GM19395 (cell line): ENCODE measurements at regions not wholly inside any gene's neighbourhood (a gene's known extent, or its start where the extent isn't known, plus 50 kb on each side); places are given as distances from the start of the nearest gene placed in this dataset.
"Not testable (repeated sequence)": the region's sequence is repeated elsewhere in the genome, so short reads cannot be mapped to it uniquely, and the experiment has no call there.

Source experiments
- ATAC-seq: cut with Tn5 transposase; IDR thresholded peaks from one replicate; pipeline ENCODE4 v1.9.1; 2021; ENCODE audit warnings: mild to moderate bottlenecking, moderate library complexity; ENCODE audit not compliant: unreplicated experiment

- ATAC-seq, result no peak
Observed at GRCh38 chr17:69669441-69670178, 255.1 kb downstream of the MAP2K6 start.

GRCh38 chr17:69672924-69673323 lies 258.4 kb downstream of the MAP2K6 start:
- ATAC-seq, result no peak

DNA sequence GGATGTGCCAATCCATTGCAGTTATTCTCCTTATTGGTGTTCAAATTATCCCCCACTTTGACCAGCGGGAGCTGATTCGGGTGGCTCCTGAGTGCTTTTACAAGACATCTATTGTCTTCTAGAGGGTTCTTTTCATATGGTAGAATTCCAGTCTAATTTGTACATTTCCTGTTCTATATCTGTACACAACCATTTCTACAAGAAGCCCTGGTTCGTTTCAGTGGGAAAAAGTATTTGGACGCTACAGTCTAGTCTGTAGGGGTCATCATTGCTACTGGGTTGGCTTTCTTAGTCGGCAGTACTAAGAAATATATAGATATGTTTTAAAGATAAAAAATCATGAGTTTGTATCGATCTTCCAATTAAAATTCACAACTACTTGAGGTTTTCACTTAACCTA lies 262.6 kb downstream of the MAP2K6 start:
- ATAC-seq, result no peak

DNA sequence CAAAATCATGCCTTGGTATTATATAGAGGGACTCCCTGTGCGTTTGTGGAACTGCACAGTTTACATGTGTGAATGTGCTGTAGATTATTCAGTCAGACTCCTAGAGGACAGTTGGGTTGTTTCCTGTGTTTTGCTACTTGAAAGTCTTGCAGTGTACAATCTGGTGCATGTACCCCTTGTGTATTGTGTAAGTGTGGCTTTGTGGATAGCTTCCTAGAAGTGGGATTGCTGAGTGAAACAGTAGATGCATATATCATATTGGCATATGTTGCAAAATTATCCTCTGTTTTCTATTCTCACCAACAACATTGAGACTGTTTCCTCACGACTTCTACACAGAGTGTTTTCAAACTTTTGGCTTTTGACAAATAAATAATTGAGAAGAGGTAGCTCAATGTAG lies 263.7 kb downstream of the MAP2K6 start:
- ATAC-seq, result no peak

DNA sequence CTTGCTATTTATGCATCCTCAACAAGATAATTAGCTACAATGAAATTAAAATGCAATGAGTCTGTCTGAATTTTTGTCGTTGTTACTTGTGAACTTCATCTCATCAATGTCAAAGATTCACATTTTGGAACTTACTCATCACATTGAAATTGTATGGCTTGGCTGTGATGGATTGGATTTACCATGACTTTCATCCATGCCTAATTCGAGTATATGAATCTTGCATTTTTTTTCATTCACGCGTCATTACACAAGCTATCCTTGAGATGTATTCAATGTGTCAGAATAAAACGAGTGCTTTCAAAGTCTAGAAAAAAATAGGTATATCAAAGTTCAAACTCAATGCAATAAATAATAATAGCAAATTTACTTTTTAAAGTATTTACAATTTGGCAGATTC lies 265.3 kb downstream of the MAP2K6 start:
- no peak for ATAC-seq

DNA sequence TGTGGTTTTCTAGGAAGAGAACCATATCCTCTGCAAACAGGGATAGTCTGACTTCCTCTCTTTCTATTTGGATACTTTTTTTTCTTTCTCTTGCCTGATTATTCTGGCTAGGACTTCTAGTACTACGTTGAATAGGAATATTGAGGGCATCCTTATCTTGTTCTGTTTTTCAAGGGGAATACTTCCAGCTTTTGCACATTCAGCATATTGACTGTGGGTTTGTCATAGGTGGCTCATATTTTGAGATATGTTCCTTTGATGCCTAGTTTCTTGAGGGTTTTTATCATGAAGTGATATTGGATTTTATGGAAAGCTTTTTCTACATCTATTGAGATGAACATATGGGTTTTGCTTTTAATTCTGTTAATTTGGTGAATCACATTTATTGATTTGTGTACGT lies 269.8 kb downstream of the MAP2K6 start:
- ATAC-seq, result no peak

DNA sequence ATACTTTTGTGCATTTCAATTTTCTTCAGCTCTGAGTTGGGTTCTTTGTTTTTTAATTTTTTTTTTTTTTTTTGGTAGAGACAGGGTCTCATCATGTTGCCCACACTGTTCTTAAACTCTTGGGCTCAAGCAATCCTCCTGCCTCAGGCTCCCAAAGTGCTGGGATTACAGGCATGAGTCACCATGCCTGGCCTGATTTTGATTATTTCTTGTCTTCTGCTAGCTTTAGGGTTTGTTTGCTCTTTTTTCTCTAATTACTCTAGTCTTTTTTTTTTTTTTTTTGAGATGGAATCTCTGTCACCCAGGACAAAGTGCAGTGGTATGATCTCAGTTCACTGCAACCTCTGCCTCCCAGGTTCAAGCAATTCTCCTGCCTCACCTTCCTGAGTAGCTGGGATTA lies 270.7 kb downstream of the MAP2K6 start:
- not testable (repeated sequence) for ATAC-seq

- ATAC-seq, result no peak
Observed at GRCh38 chr17:69690531-69690930, 276.0 kb downstream of the MAP2K6 start.

DNA sequence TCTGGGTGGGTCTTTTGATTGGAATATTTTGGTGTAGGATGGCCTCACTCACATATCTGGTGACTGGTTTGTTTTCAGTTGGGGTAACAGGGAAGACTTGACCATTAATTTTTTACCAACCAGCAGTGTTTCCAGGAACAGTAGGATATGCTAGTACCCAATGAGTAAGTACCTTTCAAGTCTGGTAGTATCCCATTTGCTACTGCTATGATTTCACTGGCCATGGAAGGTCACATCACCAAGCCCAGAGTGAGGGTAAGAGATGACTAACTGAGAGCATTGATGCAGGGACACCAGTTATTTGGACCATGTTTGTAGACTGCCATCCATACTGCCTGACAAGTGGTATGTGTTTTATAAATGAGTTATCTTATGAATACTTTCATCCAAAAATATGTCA lies 277.7 kb downstream of the MAP2K6 start:
- ATAC-seq, result no peak

DNA sequence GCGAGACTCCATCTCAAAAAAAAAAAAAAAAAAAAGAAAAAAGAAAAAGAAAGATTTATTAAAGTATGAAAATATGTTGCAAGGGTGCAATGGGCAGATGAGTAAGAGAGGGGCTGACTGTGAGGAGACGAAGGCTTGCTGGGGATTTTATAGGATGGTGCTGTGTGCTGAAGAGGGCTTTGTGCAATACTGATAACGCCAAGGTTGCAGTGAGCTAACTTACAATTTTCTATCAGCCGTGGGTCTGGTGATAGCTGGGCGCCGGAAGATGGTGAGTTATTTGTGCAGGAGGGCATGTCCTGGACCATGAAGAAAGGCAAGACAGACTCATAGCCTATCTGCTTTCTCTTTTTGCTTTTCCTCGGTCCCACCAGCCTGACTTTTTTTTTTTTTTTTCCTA lies 281.1 kb downstream of the MAP2K6 start:
- ATAC-seq, result no peak

DNA sequence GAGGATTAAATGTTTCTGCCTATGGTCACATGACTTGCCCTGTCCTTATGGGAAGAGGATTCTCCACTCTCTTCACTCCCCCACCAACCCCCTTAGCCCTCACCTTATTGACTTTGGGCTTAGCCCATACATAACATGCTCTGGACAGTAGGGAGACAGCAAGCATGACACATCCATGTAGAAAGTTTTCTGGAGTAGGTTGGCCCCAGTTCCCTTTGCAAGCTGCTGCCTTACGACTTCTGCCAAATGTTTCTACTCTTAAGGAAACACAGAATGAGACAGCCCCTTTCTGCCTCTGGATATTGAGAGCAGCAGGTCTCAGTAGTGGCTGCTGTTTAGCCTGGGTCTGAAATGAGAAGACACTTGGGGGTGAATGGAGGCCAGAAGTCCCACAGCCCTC lies 282.2 kb downstream of the MAP2K6 start:
- no peak for ATAC-seq

DNA sequence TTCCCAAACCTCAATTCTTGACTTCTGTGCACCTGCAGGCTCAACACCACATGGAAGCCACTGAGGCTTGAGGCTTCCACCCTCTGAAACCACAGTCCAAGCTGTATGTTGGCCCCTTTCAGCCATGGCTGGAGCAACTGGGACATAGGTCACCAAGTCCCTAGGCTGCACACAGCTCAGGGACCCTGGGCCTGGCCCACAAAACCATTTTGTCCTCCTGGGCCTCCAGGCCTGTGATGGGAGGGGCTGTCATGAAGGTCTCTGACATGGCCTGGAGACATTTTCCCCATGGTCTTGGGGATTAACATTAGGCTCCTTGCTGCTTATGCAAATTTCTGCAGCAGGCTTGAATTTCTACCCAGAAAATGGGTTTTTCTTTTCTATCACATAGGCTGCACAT lies 283.9 kb downstream of the MAP2K6 start:
- not testable (repeated sequence) for ATAC-seq

- no peak for ATAC-seq
Observed at GRCh38 chr17:69702078-69702477, 287.6 kb downstream of the MAP2K6 start.

DNA sequence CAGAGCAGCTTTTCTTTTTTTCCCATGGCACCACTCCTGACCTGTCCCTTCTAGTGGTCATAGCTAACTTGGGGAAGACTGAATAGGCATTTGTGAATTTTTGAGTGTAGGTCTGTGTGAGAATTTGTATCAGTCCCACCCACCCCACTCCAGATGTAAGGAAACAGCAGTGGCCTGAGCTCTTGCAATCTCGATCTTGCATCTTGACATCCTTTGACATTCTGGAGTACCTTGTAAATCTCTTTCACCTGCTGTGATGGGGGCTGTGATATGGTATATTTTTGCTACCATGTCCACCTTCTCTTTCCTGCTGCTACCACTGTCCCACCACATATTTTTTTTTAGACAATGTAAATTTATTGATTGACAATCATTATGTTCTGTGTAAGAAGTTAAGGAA lies 289.3 kb downstream of the MAP2K6 start:
- no peak for ATAC-seq

DNA sequence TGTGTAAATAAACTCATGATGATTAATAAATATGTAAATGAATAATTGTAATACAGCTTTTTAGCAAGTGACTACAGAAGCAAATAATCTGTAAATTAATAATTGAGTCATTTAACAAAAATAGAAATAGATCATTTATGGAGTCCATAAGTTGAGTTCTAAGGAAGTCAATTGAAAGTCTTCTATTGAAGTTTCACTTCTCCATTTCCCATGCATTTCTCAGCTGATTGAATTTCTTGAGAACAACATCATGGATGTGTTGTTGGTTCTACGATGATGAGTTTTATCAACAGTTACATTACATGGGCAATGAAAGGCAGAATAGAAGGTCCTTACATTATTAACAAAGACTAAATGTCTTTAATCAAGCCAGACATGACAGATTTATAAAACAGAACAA lies 290.4 kb downstream of the MAP2K6 start:
- ATAC-seq, result no peak

DNA sequence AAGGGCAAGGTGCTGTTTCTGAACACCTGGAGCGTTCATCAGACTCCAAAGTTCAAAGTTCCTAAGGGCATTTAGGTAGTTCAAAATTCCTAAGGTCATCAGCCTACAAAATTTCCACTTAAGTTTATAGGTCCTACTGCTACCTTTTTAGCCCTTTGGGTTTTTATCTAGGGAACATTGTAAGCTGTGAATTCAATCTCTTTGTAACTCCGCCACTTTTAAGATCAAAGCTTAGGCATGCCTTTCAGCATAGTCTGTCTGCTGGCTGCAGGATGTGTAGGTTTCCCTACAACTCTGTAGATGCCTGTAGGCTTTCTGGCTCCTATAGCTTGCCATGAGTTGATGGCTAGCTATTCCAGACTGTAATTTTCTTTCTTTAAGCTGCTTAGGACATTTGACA lies 291.6 kb downstream of the MAP2K6 start:
- no peak for ATAC-seq

DNA sequence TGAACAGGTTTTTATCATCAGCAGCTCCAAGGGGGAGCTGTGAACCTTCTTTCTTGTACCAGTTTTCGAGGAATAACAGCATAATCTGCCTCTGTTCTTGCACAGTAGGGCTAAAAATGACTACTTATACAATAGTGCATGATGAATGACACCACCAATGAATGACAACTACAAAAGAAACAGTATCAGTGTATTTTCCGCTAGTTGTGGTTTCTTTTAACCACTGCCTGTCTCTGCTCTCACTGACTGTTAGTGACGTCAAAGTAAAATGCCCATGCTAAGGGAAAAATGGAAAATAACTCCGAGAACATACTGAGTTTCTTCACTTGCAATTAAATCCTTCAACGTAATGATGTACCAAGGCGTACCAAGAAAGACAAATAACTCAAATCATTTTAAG lies 294.9 kb downstream of the MAP2K6 start:
- no peak for ATAC-seq

DNA sequence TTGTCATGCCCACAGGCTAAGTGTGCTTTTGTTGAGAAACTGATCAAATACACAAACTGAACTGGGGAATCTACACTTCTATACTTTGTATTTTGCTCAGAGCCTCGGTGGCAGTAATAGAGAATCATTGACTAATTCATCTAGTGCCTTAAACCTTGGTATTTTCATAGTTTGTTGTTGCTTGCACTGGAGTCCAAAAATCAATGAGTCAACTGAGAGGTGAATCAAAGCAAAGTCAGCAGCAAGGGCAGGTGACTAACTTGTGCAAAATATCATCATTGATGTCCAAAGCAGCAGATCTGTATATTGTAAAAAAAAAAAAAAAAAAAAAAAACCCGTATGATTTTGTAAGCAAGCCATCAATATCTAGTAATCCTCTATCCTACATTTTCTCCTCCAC lies 296.4 kb downstream of the MAP2K6 start:
- no peak for ATAC-seq

DNA sequence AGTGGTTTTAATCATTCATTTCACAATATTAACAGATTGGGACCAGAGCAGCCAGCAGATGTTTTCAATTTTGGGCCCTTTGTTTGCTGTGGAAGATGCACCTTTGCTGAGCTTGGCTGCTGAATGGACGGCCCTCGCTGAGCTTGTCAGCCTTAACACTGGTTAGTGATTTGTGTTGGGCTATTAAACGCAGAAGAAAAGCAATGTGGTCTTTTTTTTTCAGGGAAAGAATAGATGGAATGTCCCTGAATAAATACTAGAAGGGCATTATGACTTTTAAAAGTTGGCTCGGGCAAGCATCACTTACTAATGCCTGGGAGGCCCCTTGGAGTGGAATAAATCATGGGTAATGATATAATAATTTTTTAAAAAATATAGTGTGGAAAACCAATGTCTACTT lies 297.0 kb downstream of the MAP2K6 start:
- no peak for ATAC-seq

DNA sequence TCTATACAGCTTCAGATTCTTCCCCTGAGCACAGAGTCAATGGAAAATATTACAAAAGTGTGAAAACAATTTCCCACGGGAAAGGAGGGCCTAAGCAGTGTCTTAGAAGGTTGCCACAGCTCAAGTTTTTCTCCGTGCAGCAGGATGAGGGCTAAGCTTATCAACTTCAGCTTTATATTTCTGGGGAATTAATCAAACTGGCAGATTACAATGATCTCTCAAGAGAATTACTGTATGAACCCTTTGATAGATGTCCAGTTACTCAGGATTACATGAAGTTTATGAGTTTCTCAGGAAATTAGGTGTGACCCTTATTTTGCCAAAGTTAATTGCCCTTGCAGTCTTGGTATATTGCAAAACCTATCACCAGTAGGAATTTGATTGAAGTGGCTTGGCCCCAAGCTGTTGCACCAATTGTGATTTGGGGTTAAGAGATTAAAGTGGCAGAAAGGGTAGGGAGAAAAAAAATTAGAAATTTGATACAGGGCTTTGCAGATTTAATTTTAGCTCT lies 298.4 kb downstream of the MAP2K6 start:
- ATAC-seq, result no peak

DNA sequence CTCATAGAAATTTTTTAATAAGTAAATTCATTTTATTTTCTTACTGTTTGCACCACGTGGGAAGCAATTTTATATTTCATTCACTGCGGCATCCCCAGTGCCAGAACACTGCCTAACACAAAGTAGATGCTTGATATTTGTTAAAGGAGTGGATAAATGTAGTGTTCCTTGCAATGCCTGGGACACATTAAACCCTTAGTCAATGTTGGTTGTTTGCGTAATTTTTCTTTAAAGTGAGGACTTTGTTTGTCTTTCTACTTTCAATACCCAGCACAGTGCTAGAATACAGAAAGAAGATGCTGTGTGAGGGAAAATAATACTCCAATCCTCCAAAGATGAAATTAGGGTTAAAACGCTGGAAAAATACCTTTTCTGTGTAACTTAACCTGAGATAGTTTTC lies 299.3 kb downstream of the MAP2K6 start:
- no peak for ATAC-seq

DNA sequence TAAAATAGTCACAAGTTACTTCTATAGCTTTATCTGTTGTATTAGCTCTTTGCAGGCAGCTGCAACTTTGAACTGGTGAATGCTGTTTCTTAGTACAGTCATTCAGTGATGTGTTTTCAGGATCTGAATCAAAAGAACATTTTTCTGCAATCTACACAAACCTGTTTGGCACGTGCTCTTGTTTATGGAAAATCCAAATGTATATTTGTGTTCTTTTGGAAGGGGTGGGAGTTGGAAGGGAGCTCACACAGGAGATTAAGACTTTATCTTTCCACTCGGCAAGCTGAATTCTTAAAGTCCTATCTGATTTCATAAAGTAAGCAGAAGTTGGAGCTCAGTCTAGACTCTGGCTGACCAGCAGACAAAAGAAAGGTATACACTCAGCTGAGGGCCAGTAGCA lies 300.2 kb downstream of the MAP2K6 start:
- ATAC-seq, result no peak

- ATAC-seq, result no peak
Observed at GRCh38 chr17:69715656-69716055, 301.2 kb downstream of the MAP2K6 start.
